GM12878 (cell line): ENCODE measurements at regions not wholly inside any gene's neighbourhood (a gene's known extent, or its start where the extent isn't known, plus 50 kb on each side); places are given as distances from the start of the nearest gene placed in this dataset.

Experiments
- ATAC-seq: fragments of 200-7000 bp; cut with Tn5 transposase; 3 replicates; pipeline ENCODE4 v1.9.1; 2020; ENCODE audit warnings: mild to moderate bottlenecking, moderate library complexity
- BruUV-seq: library from RNA; stranded (reverse); fragments of 400-500 nt; replicated peaks from 2 replicates; lab custom pipeline; 2021; lab: Mats Ljungman, UMichigan
- CTCF ChIA-PET: fragments of 300-600 bp; sonication (Branson Sonifier 250); formaldehyde crosslinking; extraction: SDS; loops from one replicate; lab custom pipeline; 2021; ENCODE audit warnings: inconsistent platforms; lab: Yijun Ruan, JAX
- POLR2A ChIA-PET: fragments of 350-600 bp; formaldehyde crosslinking; extraction: SDS; loops from one replicate; lab custom pipeline; 2021; ENCODE audit warnings: inconsistent platforms; lab: Charles Lee
- RAD21 ChIA-PET: fragments of 300-600 bp; sonication (Branson Sonifier 250); formaldehyde crosslinking; loops from one replicate; lab custom pipeline; 2023; ENCODE audit warnings: antibody characterized with exemption; ENCODE audit not compliant: unreplicated experiment; lab: Charles Lee
- SMC1A ChIA-PET: fragments of 300-600 bp; sonication (Branson Sonifier 250); formaldehyde crosslinking; loops from one replicate; lab custom pipeline; 2023; ENCODE audit not compliant: unreplicated experiment, uncharacterized antibody; lab: Charles Lee
- DNase-seq: peaks from one replicate; pipeline ENCODE4 v3.0.0-alpha.2; 2011; ENCODE audit warnings: low read depth, low spot score
- FAIRE-seq: peaks from 3 replicates; lab custom pipeline; 2011; peaks lifted over from hg19 to GRCh38; lab: Jason Lieb, UNC
- H2AFZ ChIP-seq: 2 replicates; pipeline ENCODE4 v1.6.0; 2011; ENCODE audit warnings: low read depth, low read length, control low read depth; ENCODE audit not compliant: control insufficient read depth
- H3K27ac ChIP-seq: 2 replicates; pipeline ENCODE4 v1.5.1; 2011; ENCODE audit warnings: control low read depth; ENCODE audit not compliant: control insufficient read depth, insufficient read depth
- H3K27me3 ChIP-seq, 2 experiments: replicated peaks in 1 of 2; 2 replicates each; pipeline versions ENCODE4 v1.6.0 to v1.6.1; 2011; ENCODE audit warnings: low read length in 1 of 2; ENCODE audit not compliant: control insufficient read depth in 2 of 2, insufficient read depth in 2 of 2
- H3K36me3 ChIP-seq, 2 experiments: 2 replicates each; pipeline ENCODE4 v1.5.1; 2011; ENCODE audit warnings: low read length in 1 of 2; ENCODE audit not compliant: control insufficient read depth in 2 of 2, insufficient read depth in 2 of 2
- H3K4me1 ChIP-seq: 2 replicates; pipeline ENCODE4 v1.6.1; 2011; ENCODE audit warnings: mild to moderate bottlenecking, low read length, moderate library complexity, mixed read lengths; ENCODE audit not compliant: control insufficient read depth, insufficient read depth
- H3K4me2 ChIP-seq: 2 replicates; pipeline ENCODE4 v1.6.0; 2011; ENCODE audit warnings: control low read depth; ENCODE audit not compliant: control insufficient read depth, insufficient read depth
- H3K4me3 ChIP-seq: fragments of 200-600 bp; sonication (generic); 2 replicates; pipeline ENCODE4 v1.5.1; 2016
- H3K79me2 ChIP-seq: 2 replicates; pipeline ENCODE4 v1.6.0; 2011; ENCODE audit warnings: low read length; ENCODE audit not compliant: control insufficient read depth, insufficient read depth
- H3K9ac ChIP-seq: 2 replicates; pipeline ENCODE4 v1.8.0; 2011; ENCODE audit warnings: low read length, control low read depth, mixed read lengths; ENCODE audit not compliant: control insufficient read depth, insufficient read depth
- H3K9me3 ChIP-seq: replicated peaks from 3 replicates; pipeline ENCODE4 v1.5.1; 2011; ENCODE audit warnings: mild to moderate bottlenecking, low read length; ENCODE audit not compliant: control insufficient read depth, insufficient read depth
- H4K20me1 ChIP-seq: 2 replicates; pipeline ENCODE4 v1.6.0; 2011; ENCODE audit not compliant: control insufficient read depth, insufficient read depth
- ATF3 ChIP-seq: IDR thresholded peaks from 2 replicates; pipeline ENCODE4 v1.6.1; 2011; ENCODE audit warnings: low read depth, mild to moderate bottlenecking, low read length, moderate library complexity, borderline replicate concordance; ENCODE audit errors: extremely low read depth
- IKZF1 ChIP-seq: fragments of 450-650 bp; conservative IDR thresholded peaks from 2 replicates; pipeline ENCODE4 v1.6.1; 2017; ENCODE audit warnings: antibody characterized with exemption, mild to moderate bottlenecking
- NKRF ChIP-seq: fragments of 450-650 bp; conservative IDR thresholded peaks from 2 replicates; pipeline ENCODE4 v1.6.1; 2017; ENCODE audit warnings: mild to moderate bottlenecking, moderate library complexity
- POLR2A ChIP-seq: IDR thresholded peaks from 2 replicates; pipeline ENCODE4 v1.6.1; 2011; ENCODE audit warnings: low read depth, mild to moderate bottlenecking, low read length
- SUPT20H ChIP-seq: IDR thresholded peaks from 2 replicates; pipeline ENCODE4 v1.6.1; 2011; ENCODE audit warnings: low read depth, mild to moderate bottlenecking, low read length, moderate library complexity, borderline replicate concordance; ENCODE audit not compliant: control insufficient read depth
- SUZ12 ChIP-seq: fragments of 200-600 bp; sonication (generic); IDR thresholded peaks from one replicate; pipeline ENCODE4 v1.6.1; 2018; ENCODE audit warnings: antibody characterized with exemption, mild to moderate bottlenecking; ENCODE audit not compliant: unreplicated experiment
- WGBS: methylation state at CpG from one replicate; pipeline ENCODE4 v1.1.6; 2016; ENCODE audit warnings: low lambda C conversion rate; ENCODE audit not compliant: insufficient replicate concordance, insufficient coverage; ENCODE audit errors: missing lambda C conversion rate; 5-methylcytosine and 5-hydroxymethylcytosine counted together
- in situ Hi-C: fragments of 300-500 bp; cut with MboI; formaldehyde crosslinking; loops from 9 replicates; pipeline ENCODE4 v1.14.3; 2018; ENCODE audit warnings: mixed read lengths
- intact Hi-C: fragments of 100-400 bp; cut with micrococcal nuclease; formaldehyde crosslinking; loops from one replicate; pipeline ENCODE4 v1.14.2; 2022; ENCODE audit not compliant: unreplicated experiment
- TF ChIP-seq, protein P1 (sequence below): IDR thresholded peaks from 2 replicates; pipeline ENCODE4 v1.6.1; 2012; ENCODE audit warnings: low read depth, low read length, improper control_type of control experiment
- TF ChIP-seq, protein P2 (sequence below): fragments of 450-650 bp; IDR thresholded peaks from 2 replicates; pipeline ENCODE4 v1.6.1; 2016; ENCODE audit warnings: mild to moderate bottlenecking
- TF ChIP-seq, protein P3 (sequence below): fragments of 450-650 bp; IDR thresholded peaks from 2 replicates; pipeline ENCODE4 v1.6.1; 2014; ENCODE audit warnings: mild to moderate bottlenecking

- ChIA-PET RAD21 (no interaction called here), SMC1A (interaction anchor here (1.4 kb wide), 1 partner anchor 13 kb away, joined by 3 read pairs; no protein-coding TSS in a partner anchor)
These were observed 427.4 kb upstream of the MGMT start for GRCh38 chr10:129039406-129040370.

GRCh38 chr10:129040377-129040776, 426.7 kb upstream of the MGMT start:
- Histone ChIP-seq H3K9me3 (no peaks in the 10 kb centered on the region), H3K4me2 (no peak overlapping the region), H4K20me1 (no peaks in the 10 kb centered on the region), H3K36me3 (no peaks in the 10 kb centered on the region), H3K79me2 (no peaks in the 10 kb centered on the region), H3K27ac (no peak overlapping the region), H2AFZ (no peak overlapping the region), H3K9ac (no peak overlapping the region), H3K27me3 (no peaks in the 10 kb centered on the region; a peak in 1 of 4 replicates), H3K4me1 (no peaks in the 10 kb centered on the region), H3K4me3 (no peak overlapping the region)
- ATAC-seq (no peak), FAIRE-seq (no peak), DNase-seq (no peak)
- 0% methylated on average over 1 of the region's 1 CpG for WGBS
- RAD21 ChIA-PET, result no interaction called here
- intact Hi-C loops, result no loop called here
- SMC1A ChIA-PET, result interaction anchor here (1.4 kb wide), 1 partner anchor 12 kb away, joined by 3 read pairs; no protein-coding TSS in a partner anchor
- BruUV-seq, result no TSS peak
- POLR2A ChIA-PET, result no interaction called here
- in situ Hi-C loops, result loop anchor here (25.0 kb wide), 1 partner anchor 1072 kb away; the partner anchor contains the start of gene C10orf143
- CTCF ChIA-PET, result no interaction called here
- TF ChIP-seq, protein P1, sequence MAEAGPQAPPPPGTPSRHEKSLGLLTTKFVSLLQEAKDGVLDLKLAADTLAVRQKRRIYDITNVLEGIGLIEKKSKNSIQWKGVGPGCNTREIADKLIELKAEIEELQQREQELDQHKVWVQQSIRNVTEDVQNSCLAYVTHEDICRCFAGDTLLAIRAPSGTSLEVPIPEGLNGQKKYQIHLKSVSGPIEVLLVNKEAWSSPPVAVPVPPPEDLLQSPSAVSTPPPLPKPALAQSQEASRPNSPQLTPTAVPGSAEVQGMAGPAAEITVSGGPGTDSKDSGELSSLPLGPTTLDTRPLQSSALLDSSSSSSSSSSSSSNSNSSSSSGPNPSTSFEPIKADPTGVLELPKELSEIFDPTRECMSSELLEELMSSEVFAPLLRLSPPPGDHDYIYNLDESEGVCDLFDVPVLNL, result no peak
- TF ChIP-seq ATF3 (no peak), POLR2A (no peak), NKRF (no peak), IKZF1 (no peak)
- TF ChIP-seq, protein P2, sequence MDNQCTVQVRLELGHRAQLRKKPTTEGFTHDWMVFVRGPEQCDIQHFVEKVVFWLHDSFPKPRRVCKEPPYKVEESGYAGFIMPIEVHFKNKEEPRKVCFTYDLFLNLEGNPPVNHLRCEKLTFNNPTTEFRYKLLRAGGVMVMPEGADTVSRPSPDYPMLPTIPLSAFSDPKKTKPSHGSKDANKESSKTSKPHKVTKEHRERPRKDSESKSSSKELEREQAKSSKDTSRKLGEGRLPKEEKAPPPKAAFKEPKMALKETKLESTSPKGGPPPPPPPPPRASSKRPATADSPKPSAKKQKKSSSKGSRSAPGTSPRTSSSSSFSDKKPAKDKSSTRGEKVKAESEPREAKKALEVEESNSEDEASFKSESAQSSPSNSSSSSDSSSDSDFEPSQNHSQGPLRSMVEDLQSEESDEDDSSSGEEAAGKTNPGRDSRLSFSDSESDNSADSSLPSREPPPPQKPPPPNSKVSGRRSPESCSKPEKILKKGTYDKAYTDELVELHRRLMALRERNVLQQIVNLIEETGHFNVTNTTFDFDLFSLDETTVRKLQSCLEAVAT, result no peak
- TF ChIP-seq, protein P3, sequence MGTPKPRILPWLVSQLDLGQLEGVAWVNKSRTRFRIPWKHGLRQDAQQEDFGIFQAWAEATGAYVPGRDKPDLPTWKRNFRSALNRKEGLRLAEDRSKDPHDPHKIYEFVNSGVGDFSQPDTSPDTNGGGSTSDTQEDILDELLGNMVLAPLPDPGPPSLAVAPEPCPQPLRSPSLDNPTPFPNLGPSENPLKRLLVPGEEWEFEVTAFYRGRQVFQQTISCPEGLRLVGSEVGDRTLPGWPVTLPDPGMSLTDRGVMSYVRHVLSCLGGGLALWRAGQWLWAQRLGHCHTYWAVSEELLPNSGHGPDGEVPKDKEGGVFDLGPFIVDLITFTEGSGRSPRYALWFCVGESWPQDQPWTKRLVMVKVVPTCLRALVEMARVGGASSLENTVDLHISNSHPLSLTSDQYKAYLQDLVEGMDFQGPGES, result no peak

More at GRCh38 chr10:129039406-129040370, 427.4 kb upstream of the MGMT start:
- intact Hi-C loops, result no loop called here
- Histone ChIP-seq H3K4me3 (no peak overlapping the region), H3K4me1 (no peaks in the 10 kb centered on the region), H3K9me3 (no peaks in the 10 kb centered on the region), H3K4me2 (no peak overlapping the region), H3K36me3 (no peaks in the 10 kb centered on the region), H2AFZ (no peak overlapping the region), H3K9ac (no peak overlapping the region), H4K20me1 (no peaks in the 10 kb centered on the region), H3K79me2 (no peaks in the 10 kb centered on the region), H3K27me3 (no peaks in the 10 kb centered on the region; a peak in 1 of 4 replicates), H3K27ac (no peak overlapping the region)
- in situ Hi-C loops, result loop anchor here (25.0 kb wide), 1 partner anchor 1073 kb away; the partner anchor contains the start of gene C10orf143
- POLR2A ChIA-PET, result no interaction called here
- BruUV-seq, result no TSS peak
- CTCF ChIA-PET, result interaction anchor here (0.6 kb wide), 1 partner anchor 9 kb away, joined by 3 read pairs; no protein-coding TSS in a partner anchor
- ATAC-seq, result no peak
- FAIRE-seq, result no peak
- 48% methylated on average over 15 of the region's 15 CpGs for WGBS
- TF ChIP-seq SUZ12 (no peak), SUPT20H (no peak)
- DNase-seq, result no peak
